ENCODE measurements at regions not wholly inside any gene's neighbourhood (a gene's known extent, or its start where the extent isn't known, plus 50 kb on each side); places are given as distances from the start of the nearest gene placed in this dataset.

DNA sequence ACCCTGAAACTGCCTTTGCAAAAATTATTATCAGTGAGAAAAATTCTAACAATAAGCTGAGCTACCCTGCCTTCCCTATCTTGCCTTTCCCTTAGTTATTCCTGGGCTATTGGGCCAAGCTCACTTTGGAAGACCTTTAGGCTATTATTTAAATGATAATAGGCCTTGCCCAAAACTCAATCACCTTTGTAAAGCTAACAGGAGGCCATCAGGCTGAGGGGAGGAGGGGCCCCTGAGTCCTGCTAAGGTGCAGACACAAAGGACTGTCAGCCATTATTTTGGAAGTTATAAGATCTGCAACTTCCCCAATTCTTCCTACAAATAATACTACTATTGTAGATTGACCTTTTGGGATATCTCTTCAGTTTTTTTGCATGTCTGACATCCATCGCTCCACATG, 278.8 kb upstream of the DIAPH2 start:
- DNase-seq (ENCODE audit: low spot score) (no peak), ATAC-seq (ENCODE audit: low read depth) (no peak)
- no peaks in the 10 kb centered on the region for H3K27me3 ChIP-seq (ENCODE audit: insufficient read depth, poor library complexity, severe bottlenecking)
- H3K9me3 ChIP-seq (ENCODE audit: severe bottlenecking) = no peaks in the 10 kb centered on the region
- no peak overlapping the region for H3K27ac ChIP-seq (ENCODE audit: poor library complexity, severe bottlenecking)
- no peaks in the 10 kb centered on the region for H3K4me1 ChIP-seq (ENCODE audit: insufficient read depth, poor library complexity, severe bottlenecking)
- no peak overlapping the region for H3K4me3 ChIP-seq (ENCODE audit: severe bottlenecking)
- no peaks in the 10 kb centered on the region for H3K36me3 ChIP-seq (ENCODE audit: low read depth)
- TF ChIP-seq, protein P1, sequence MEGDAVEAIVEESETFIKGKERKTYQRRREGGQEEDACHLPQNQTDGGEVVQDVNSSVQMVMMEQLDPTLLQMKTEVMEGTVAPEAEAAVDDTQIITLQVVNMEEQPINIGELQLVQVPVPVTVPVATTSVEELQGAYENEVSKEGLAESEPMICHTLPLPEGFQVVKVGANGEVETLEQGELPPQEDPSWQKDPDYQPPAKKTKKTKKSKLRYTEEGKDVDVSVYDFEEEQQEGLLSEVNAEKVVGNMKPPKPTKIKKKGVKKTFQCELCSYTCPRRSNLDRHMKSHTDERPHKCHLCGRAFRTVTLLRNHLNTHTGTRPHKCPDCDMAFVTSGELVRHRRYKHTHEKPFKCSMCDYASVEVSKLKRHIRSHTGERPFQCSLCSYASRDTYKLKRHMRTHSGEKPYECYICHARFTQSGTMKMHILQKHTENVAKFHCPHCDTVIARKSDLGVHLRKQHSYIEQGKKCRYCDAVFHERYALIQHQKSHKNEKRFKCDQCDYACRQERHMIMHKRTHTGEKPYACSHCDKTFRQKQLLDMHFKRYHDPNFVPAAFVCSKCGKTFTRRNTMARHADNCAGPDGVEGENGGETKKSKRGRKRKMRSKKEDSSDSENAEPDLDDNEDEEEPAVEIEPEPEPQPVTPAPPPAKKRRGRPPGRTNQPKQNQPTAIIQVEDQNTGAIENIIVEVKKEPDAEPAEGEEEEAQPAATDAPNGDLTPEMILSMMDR (IDR thresholded peaks at IDR 0.05; ENCODE audit: poor library complexity, severe bottlenecking) = no peak

DNA sequence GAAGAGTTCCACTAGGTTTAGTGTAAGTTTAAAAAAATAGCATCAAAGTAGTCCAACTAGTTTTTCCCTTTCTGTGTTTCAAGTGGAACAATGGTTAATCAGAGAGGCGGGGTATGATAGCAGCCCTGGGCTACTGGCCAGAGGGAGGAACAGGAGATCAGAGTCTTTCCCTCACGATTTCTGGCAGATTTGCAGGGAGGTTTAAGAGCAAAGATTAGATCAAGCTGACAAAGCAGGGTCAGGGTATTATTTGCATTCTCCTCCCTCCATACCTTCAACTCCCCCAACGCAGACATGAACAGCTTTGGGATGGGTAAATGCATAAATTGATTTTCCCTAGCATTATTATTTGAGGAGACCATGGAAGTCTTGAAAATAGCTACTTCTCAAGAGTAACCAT, 277.6 kb upstream of the DIAPH2 start:
- TF ChIP-seq, protein P1 (IDR thresholded peaks at IDR 0.05; ENCODE audit: poor library complexity, severe bottlenecking) = no peak
- Histone ChIP-seq H3K36me3 (ENCODE audit: low read depth) (no peaks in the 10 kb centered on the region), H3K4me3 (ENCODE audit: severe bottlenecking) (no peak overlapping the region), H3K4me1 (ENCODE audit: insufficient read depth, poor library complexity, severe bottlenecking) (no peaks in the 10 kb centered on the region), H3K27ac (ENCODE audit: poor library complexity, severe bottlenecking) (no peak overlapping the region), H3K27me3 (ENCODE audit: insufficient read depth, poor library complexity, severe bottlenecking) (no peaks in the 10 kb centered on the region), H3K9me3 (ENCODE audit: severe bottlenecking) (no peaks in the 10 kb centered on the region)
- DNase-seq (ENCODE audit: low spot score) = no peak
- no peak for ATAC-seq (ENCODE audit: low read depth)

DNA sequence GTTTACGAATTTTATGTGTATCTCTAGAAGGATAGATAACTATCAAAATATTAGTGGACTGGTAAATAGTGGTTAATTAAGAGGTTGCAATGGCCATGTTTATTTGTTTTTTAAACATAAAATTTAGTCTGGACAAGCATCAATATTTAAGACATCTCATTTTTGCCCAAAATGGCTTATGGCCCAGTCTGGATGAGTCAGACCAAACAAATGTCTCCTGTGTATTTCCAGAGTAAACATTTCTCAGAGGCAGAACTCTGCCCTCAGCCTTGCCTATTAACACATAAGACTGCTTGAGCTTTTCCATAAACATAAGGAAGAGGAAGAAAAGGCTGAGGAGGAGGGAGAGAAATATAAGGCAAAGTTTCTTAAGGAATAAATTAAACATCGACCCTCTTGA, 277.1 kb upstream of the DIAPH2 start:
- no peaks in the 10 kb centered on the region for H3K4me1 ChIP-seq (ENCODE audit: insufficient read depth, poor library complexity, severe bottlenecking)
- TF ChIP-seq, protein P1 (IDR thresholded peaks at IDR 0.05; ENCODE audit: poor library complexity, severe bottlenecking) = no peak
- no peak overlapping the region for H3K4me3 ChIP-seq (ENCODE audit: severe bottlenecking)
- ATAC-seq (ENCODE audit: low read depth) = no peak
- H3K27me3 ChIP-seq (ENCODE audit: insufficient read depth, poor library complexity, severe bottlenecking) = no peaks in the 10 kb centered on the region
- DNase-seq (ENCODE audit: low spot score) = no peak
- H3K36me3 ChIP-seq (ENCODE audit: low read depth) = no peaks in the 10 kb centered on the region
- H3K9me3 ChIP-seq (ENCODE audit: severe bottlenecking) = no peaks in the 10 kb centered on the region
- H3K27ac ChIP-seq (ENCODE audit: poor library complexity, severe bottlenecking) = no peak overlapping the region

- DNase-seq (ENCODE audit: low spot score) (no peak), ATAC-seq (ENCODE audit: low read depth) (no peak)
- no peaks in the 10 kb centered on the region for H3K9me3 ChIP-seq (ENCODE audit: severe bottlenecking)
- no peaks in the 10 kb centered on the region for H3K36me3 ChIP-seq (ENCODE audit: low read depth)
- TF ChIP-seq, protein P1 (IDR thresholded peaks at IDR 0.05; ENCODE audit: poor library complexity, severe bottlenecking) = no peak
- H3K4me1 ChIP-seq (ENCODE audit: insufficient read depth, poor library complexity, severe bottlenecking) = no peaks in the 10 kb centered on the region
- H3K4me3 ChIP-seq (ENCODE audit: severe bottlenecking) = no peak overlapping the region
- H3K27me3 ChIP-seq (ENCODE audit: insufficient read depth, poor library complexity, severe bottlenecking) = no peaks in the 10 kb centered on the region
- H3K27ac ChIP-seq (ENCODE audit: poor library complexity, severe bottlenecking) = no peak overlapping the region
These were observed 276.7 kb upstream of the DIAPH2 start for GRCh38 chrX:96407981-96408380.

DNA sequence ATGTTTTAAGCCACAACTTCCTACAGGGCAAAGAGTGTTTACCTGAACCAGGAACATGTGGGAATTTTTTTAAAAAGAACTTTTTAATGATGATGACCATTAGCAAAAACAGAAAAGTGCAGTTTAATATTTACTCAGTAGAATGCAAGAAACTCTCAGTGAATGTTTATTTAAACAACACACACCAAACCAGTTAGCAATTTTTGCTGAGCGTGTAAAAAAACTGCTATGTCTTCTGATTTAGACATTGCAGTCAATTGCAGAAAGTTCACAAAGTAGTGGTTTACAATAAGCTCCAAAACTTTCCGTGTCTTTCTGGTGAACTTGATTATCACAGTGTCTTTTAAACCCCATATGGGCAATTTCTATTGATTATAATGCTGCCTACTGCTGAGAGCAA, 273.7 kb upstream of the DIAPH2 start:
- no peak for DNase-seq (ENCODE audit: low spot score)
- Histone ChIP-seq H3K27me3 (ENCODE audit: insufficient read depth, poor library complexity, severe bottlenecking) (no peaks in the 10 kb centered on the region), H3K4me1 (ENCODE audit: insufficient read depth, poor library complexity, severe bottlenecking) (no peaks in the 10 kb centered on the region)

More for the DNA sequence above, 273.7 kb upstream of the DIAPH2 start:
- H3K9me3 ChIP-seq (ENCODE audit: severe bottlenecking) = no peaks in the 10 kb centered on the region
- TF ChIP-seq, protein P1 (IDR thresholded peaks at IDR 0.05; ENCODE audit: poor library complexity, severe bottlenecking) = no peak
- no peaks in the 10 kb centered on the region for H3K36me3 ChIP-seq (ENCODE audit: low read depth)
- no peak for ATAC-seq (ENCODE audit: low read depth)
- no peak overlapping the region for H3K27ac ChIP-seq (ENCODE audit: poor library complexity, severe bottlenecking)
- H3K4me3 ChIP-seq (ENCODE audit: severe bottlenecking) = no peak overlapping the region

Measured in RWPE2 (cell line).